A549 (cell line): ENCODE measurements at regions not wholly inside any gene's neighbourhood (a gene's known extent, or its start where the extent isn't known, plus 50 kb on each side); places are given as distances from the start of the nearest gene placed in this dataset.

ENCODE experiments used
- ATAC-seq, 2 experiments: fragments of 200-7000 bp in 1 of 2; fragments of >200 bp in 1 of 2; cut with Nextera tagmentation in 1 of 2; cut with Tn5 transposase in 1 of 2; 3 replicates each; pipeline versions ENCODE4 v1.8.0 to v1.9.1; 2018 to 2020; ENCODE audit warnings: mild to moderate bottlenecking in 1 of 2, moderate library complexity in 1 of 2
- CTCF ChIA-PET: fragments of 300-600 bp; sonication (Branson Sonifier 250); formaldehyde crosslinking; extraction: SDS; loops from one replicate; lab custom pipeline; 2021; ENCODE audit warnings: antibody characterized with exemption, inconsistent platforms; lab: Yijun Ruan, JAX
- POLR2A ChIA-PET: fragments of 350-600 bp; formaldehyde crosslinking; extraction: SDS; loops from one replicate; lab custom pipeline; 2021; ENCODE audit warnings: antibody characterized with exemption, inconsistent platforms; lab: Yijun Ruan, JAX
- DNase-seq, 2 experiments: peaks; one replicate each; pipeline versions ENCODE4 v3.0.0 to v3.0.0-alpha.2; 2011 to 2016; ENCODE audit warnings: low read depth in 1 of 2, low spot score in 1 of 2
- FAIRE-seq: peaks from 2 replicates; lab custom pipeline; 2011; peaks lifted over from hg19 to GRCh38; lab: Jason Lieb, UNC
- H3K27ac ChIP-seq, 2 experiments: fragments of >200 bp; sonication (Bioruptor Twin); formaldehyde crosslinking; 3 replicates each; pipeline ENCODE4 v1.5.1; 2016 to 2017
- H3K4me1 ChIP-seq: fragments of >200 bp; sonication (Bioruptor Twin); formaldehyde crosslinking; 3 replicates; pipeline ENCODE4 v1.6.1; 2016
- H3K4me2 ChIP-seq: fragments of >200 bp; sonication (Bioruptor Twin); formaldehyde crosslinking; 3 replicates; pipeline ENCODE4 v1.6.1; 2016
- H3K4me3 ChIP-seq: fragments of >200 bp; sonication (Bioruptor Twin); formaldehyde crosslinking; 3 replicates; pipeline ENCODE4 v1.5.1; 2016
- H3K9me3 ChIP-seq: fragments of >200 bp; sonication (Bioruptor Twin); formaldehyde crosslinking; 3 replicates; pipeline ENCODE4 v1.6.1; 2016
- CHD4 ChIP-seq: fragments of 200-600 bp; sonication (generic); IDR thresholded peaks from 2 replicates; pipeline ENCODE4 v1.6.1; 2016; ENCODE audit warnings: antibody characterized with exemption, mild to moderate bottlenecking, borderline replicate concordance
- EHF ChIP-seq: fragments of 250-450 bp; sonication (Bioruptor Pico); IDR thresholded peaks from 2 replicates; pipeline ENCODE4 v1.5.0; 2020; ENCODE audit warnings: mild to moderate bottlenecking
- HEYL ChIP-seq: fragments of 250-450 bp; sonication (Bioruptor Pico); IDR thresholded peaks from 2 replicates; pipeline ENCODE4 v1.8.0; 2021; ENCODE audit warnings: mild to moderate bottlenecking, moderate library complexity
- HOXB13 ChIP-seq: fragments of 250-450 bp; sonication (Bioruptor Pico); IDR thresholded peaks from 2 replicates; pipeline ENCODE4 v1.5.0; 2020; ENCODE audit warnings: low read depth, mild to moderate bottlenecking, moderate library complexity
- HOXB5 ChIP-seq: fragments of 250-450 bp; sonication (Bioruptor Pico); IDR thresholded peaks from 2 replicates; pipeline ENCODE4 v1.5.0; 2020; ENCODE audit warnings: mild to moderate bottlenecking, moderate library complexity
- KDM1A ChIP-seq: fragments of 200-600 bp; sonication (generic); IDR thresholded peaks from 2 replicates; pipeline ENCODE4 v1.6.1; 2016; ENCODE audit warnings: low read depth, mild to moderate bottlenecking
- MYC ChIP-seq: IDR thresholded peaks from 2 replicates; pipeline ENCODE4 v1.6.1; 2012; ENCODE audit warnings: mild to moderate bottlenecking, inconsistent platforms, low read length, improper control_type of control experiment, borderline replicate concordance
- RCOR1 ChIP-seq: fragments of 150-350 bp; IDR thresholded peaks from 2 replicates; pipeline ENCODE4 v1.6.1; 2014; ENCODE audit warnings: antibody characterized with exemption, low read length, low read depth
- RFX5 ChIP-seq: fragments of 450-650 bp; IDR thresholded peaks from 2 replicates; pipeline ENCODE4 v1.7.1; 2014; ENCODE audit warnings: antibody characterized with exemption, mild to moderate bottlenecking, moderate library complexity
- TFCP2L1 ChIP-seq: fragments of 250-450 bp; sonication (Bioruptor Pico); IDR thresholded peaks from 2 replicates; pipeline ENCODE4 v1.5.0; 2021; ENCODE audit warnings: mild to moderate bottlenecking
- TP53 ChIP-seq: fragments of 250-450 bp; sonication (Bioruptor Pico); IDR thresholded peaks from 2 replicates; pipeline ENCODE4 v1.5.0; 2021; ENCODE audit warnings: mild to moderate bottlenecking, moderate library complexity
- ZNF302 ChIP-seq: fragments of 250-450 bp; sonication (Bioruptor Pico); IDR thresholded peaks from 2 replicates; pipeline ENCODE4 v1.9.0; 2021; ENCODE audit warnings: inconsistent platforms, mild to moderate bottlenecking, moderate library complexity
- WGBS: methylation state at CpG from one replicate; pipeline ENCODE4 v1.1.6; 2017; ENCODE audit errors: missing lambda C conversion rate; 5-methylcytosine and 5-hydroxymethylcytosine counted together
- TF ChIP-seq, protein P1 (sequence below): fragments of >200 bp; sonication (Bioruptor Twin); formaldehyde crosslinking; IDR thresholded peaks from 3 replicates; pipeline ENCODE4 v1.6.1; 2016
- TF ChIP-seq, protein P2 (sequence below): fragments of 250-450 bp; sonication (Bioruptor Pico); IDR thresholded peaks from 2 replicates; pipeline ENCODE4 v1.5.0; 2021; ENCODE audit warnings: mild to moderate bottlenecking, moderate library complexity, borderline replicate concordance
- TF ChIP-seq, protein P3 (sequence below): fragments of 200-600 bp; sonication (generic); IDR thresholded peaks from 2 replicates; pipeline ENCODE4 v1.6.1; 2016; ENCODE audit warnings: antibody characterized with exemption, mild to moderate bottlenecking, moderate library complexity

DNA sequence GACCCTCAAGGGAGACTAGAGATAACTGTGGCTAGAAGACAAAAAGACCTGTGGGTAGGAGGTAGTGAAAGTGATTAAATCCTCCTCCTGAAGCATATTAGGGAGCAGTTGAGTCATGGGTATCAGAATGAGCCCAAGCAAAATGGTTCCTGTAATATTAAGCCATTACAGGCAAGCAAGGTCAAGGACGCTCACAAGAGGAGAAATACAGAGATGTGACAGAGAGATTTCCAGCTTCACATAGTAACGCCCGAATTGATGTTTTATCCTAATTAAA, 77.7 kb downstream of the FAM76B start (continued):
- TF ChIP-seq, protein P1, sequence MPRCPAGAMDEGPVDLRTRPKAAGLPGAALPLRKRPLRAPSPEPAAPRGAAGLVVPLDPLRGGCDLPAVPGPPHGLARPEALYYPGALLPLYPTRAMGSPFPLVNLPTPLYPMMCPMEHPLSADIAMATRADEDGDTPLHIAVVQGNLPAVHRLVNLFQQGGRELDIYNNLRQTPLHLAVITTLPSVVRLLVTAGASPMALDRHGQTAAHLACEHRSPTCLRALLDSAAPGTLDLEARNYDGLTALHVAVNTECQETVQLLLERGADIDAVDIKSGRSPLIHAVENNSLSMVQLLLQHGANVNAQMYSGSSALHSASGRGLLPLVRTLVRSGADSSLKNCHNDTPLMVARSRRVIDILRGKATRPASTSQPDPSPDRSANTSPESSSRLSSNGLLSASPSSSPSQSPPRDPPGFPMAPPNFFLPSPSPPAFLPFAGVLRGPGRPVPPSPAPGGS: no peak
- TF ChIP-seq EHF: no peak

DNA sequence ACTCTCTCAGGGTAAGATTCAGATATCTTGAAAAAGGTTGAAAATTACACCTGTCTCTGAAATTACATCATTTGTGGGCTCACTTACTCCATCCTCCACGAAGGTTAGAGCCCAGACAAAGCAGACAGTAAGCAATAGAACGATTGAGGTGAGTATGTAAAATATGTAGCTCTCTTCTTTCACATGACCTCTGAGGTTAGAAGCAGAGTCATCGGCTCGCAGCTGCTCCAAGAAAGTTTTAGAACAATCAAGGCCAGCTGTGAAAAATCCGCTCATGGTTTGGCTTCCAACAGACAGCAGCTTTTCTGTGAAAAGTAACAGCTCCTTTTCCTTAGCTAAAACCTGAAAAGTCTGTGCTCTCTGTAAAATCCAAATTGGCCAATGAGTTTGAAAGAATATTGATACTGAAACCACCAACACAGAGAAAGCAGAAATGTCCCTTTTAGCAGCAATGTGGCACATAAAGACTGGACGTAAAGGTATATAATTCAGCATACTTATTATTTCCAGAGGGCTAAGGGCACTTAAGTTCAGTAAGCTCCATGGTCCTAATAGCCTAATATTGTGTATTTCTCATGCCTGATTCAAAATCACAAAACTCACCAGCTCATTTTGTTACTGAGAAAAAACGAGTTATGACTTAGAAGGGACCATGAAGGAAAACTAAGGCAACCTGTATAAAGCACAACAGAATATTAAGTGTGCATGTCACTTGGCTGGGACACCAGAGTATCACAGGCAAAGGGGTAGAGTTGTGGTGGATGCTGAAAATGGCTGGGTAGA, 78.2 kb downstream of the FAM76B start:
- CTCF ChIA-PET: interaction anchor here (0.6 to 11.9 kb wide), 2 partner anchors 54 to 558 kb away, joined by 5 to 174 read pairs; no protein-coding TSS in a partner anchor
- Histone ChIP-seq H3K27ac (no peak overlapping the region), H3K9me3 (no peaks in the 10 kb centered on the region)
- TF ChIP-seq TP53 (CRISPR knock-in tag): no peak
- TF ChIP-seq RFX5: no peak
- no peak for TF ChIP-seq KDM1A
- no peak for TF ChIP-seq HOXB13 (CRISPR knock-in tag)
- TF ChIP-seq, protein P2, sequence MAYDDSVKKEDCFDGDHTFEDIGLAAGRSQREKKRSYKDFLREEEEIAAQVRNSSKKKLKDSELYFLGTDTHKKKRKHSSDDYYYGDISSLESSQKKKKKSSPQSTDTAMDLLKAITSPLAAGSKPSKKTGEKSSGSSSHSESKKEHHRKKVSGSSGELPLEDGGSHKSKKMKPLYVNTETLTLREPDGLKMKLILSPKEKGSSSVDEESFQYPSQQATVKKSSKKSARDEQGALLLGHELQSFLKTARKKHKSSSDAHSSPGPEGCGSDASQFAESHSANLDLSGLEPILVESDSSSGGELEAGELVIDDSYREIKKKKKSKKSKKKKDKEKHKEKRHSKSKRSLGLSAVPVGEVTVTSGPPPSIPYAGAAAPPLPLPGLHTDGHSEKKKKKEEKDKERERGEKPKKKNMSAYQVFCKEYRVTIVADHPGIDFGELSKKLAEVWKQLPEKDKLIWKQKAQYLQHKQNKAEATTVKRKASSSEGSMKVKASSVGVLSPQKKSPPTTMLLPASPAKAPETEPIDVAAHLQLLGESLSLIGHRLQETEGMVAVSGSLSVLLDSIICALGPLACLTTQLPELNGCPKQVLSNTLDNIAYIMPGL (CRISPR knock-in tag): no peak
- no peak for TF ChIP-seq TFCP2L1 (CRISPR knock-in tag)
- no peak for TF ChIP-seq RCOR1
- no peak for TF ChIP-seq CHD4
- no peak for TF ChIP-seq HEYL (CRISPR knock-in tag)
- TF ChIP-seq ZNF302 (CRISPR knock-in tag): no peak
- TF ChIP-seq, protein P3, sequence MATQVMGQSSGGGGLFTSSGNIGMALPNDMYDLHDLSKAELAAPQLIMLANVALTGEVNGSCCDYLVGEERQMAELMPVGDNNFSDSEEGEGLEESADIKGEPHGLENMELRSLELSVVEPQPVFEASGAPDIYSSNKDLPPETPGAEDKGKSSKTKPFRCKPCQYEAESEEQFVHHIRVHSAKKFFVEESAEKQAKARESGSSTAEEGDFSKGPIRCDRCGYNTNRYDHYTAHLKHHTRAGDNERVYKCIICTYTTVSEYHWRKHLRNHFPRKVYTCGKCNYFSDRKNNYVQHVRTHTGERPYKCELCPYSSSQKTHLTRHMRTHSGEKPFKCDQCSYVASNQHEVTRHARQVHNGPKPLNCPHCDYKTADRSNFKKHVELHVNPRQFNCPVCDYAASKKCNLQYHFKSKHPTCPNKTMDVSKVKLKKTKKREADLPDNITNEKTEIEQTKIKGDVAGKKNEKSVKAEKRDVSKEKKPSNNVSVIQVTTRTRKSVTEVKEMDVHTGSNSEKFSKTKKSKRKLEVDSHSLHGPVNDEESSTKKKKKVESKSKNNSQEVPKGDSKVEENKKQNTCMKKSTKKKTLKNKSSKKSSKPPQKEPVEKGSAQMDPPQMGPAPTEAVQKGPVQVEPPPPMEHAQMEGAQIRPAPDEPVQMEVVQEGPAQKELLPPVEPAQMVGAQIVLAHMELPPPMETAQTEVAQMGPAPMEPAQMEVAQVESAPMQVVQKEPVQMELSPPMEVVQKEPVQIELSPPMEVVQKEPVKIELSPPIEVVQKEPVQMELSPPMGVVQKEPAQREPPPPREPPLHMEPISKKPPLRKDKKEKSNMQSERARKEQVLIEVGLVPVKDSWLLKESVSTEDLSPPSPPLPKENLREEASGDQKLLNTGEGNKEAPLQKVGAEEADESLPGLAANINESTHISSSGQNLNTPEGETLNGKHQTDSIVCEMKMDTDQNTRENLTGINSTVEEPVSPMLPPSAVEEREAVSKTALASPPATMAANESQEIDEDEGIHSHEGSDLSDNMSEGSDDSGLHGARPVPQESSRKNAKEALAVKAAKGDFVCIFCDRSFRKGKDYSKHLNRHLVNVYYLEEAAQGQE: no peak
- TF ChIP-seq HOXB5 (CRISPR knock-in tag): no peak
- TF ChIP-seq, all 56 proteins: peak for 0
- DNase-seq: no peak
- Histone ChIP-seq H3K4me1 (no peaks in the 10 kb centered on the region), H3K4me3 (no peak overlapping the region), H3K4me2 (no peak overlapping the region)
- ATAC-seq: no peak
- WGBS: 36% methylated on average over 7 of the region's 7 CpGs
- POLR2A ChIA-PET: no interaction called here
- FAIRE-seq: no peak

DNA sequence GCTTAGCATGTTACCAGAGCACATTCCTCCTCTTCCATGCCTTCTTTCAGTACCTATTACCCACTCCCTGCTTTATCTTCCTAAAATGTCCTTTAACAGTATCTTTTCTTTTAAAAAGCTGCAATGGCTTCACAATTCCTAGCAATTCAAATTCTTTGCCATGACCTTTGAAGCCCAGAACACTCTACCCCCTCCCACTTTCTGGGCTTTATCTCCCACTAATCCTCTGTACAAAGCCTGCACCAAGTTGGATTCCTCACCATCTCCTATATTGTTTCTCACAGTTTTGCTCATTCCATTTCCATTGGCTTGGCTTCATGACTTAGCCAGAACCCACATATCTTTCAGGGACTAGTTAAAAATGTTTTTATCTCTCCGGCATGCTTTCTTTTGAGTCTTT, 80.9 kb downstream of the FAM76B start:
- DNase-seq: no peak
- TF ChIP-seq MYC: no peak
- TF ChIP-seq, all 56 proteins: peak for 0
- POLR2A ChIA-PET: interaction anchor here (0.6 kb wide), 1 partner anchor 20 kb away, joined by 3 read pairs; no protein-coding TSS in a partner anchor
- no peak overlapping the region for H3K4me2 ChIP-seq
- FAIRE-seq (no peak), ATAC-seq (no peak)
- WGBS: 92% methylated on average over 1 of the region's 1 CpG
- H3K27ac ChIP-seq: no peak overlapping the region
- no peaks in the 10 kb centered on the region for H3K9me3 ChIP-seq
- H3K4me1 ChIP-seq: no peaks in the 10 kb centered on the region
- CTCF ChIA-PET: interaction anchor here (1.4 to 11.9 kb wide), 3 partner anchors 12 to 555 kb away, joined by 3 to 174 read pairs (median 5); no protein-coding TSS in a partner anchor
- no peak overlapping the region for H3K4me3 ChIP-seq
